Thyroid gland (tissue), 4 donors: ENCODE measurements at regions not wholly inside any gene's neighbourhood (a gene's known extent, or its start where the extent isn't known, plus 50 kb on each side); places are given as distances from the start of the nearest gene placed in this dataset.

Experiments
- CTCF ChIP-seq, 6 experiments: fragments of 200-600 bp in 3 of 6; fragments of 450-650 bp in 3 of 6; sonication (generic) in 3 of 6; IDR thresholded peaks; one replicate each; pipeline ENCODE4 v1.5.1; 2016 to 2019; ENCODE audit warnings: antibody characterized with exemption in 6 of 6, mild to moderate bottlenecking in 2 of 6, inconsistent platforms in 1 of 6, moderate library complexity in 1 of 6
- POLR2A ChIP-seq, 2 donors: fragments of 450-650 bp; IDR thresholded peaks; one replicate each; pipeline ENCODE4 v1.6.1; 2017; ENCODE audit warnings: antibody characterized with exemption in 2 of 2, mild to moderate bottlenecking in 2 of 2, moderate library complexity in 1 of 2

DNA sequence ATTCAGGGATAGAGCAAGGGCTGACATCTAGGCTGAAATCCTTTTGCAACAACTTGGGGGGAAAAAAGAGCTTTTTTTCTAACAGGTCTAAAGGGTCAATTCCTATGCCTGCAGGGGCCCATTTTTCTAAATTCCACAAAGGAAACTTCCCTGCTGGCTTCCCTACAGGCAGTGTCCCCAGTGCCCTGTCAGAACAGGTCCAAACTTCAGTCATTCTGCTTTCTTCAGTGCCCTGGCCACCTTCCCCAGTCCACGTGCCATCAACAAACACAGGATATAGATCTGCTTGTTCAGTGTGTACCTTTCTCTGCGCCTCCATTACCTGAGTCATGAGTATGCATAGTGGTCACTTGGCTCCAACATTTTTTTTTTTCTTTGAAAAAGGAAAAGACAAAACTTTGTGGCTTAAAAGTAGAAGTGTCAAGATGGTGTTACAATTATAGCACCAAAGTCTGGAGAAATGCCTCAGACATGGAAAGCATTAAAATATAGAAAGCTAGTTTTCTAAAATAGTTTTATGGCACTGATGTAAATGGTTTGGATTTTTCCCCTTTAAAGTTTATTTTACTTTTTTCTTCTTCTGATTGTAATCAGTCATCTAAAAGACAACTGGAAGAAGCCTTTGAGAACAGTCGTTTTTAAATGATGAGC, 84.0 kb upstream of the JADE1 start:
- TF ChIP-seq CTCF (IDR thresholded peaks at IDR 0.05) (no peak), POLR2A (IDR thresholded peaks at IDR 0.05) (no peak)
